ENCODE measurements at regions not wholly inside any gene's neighbourhood (a gene's known extent, or its start where the extent isn't known, plus 50 kb on each side); places are given as distances from the start of the nearest gene placed in this dataset.

DNA sequence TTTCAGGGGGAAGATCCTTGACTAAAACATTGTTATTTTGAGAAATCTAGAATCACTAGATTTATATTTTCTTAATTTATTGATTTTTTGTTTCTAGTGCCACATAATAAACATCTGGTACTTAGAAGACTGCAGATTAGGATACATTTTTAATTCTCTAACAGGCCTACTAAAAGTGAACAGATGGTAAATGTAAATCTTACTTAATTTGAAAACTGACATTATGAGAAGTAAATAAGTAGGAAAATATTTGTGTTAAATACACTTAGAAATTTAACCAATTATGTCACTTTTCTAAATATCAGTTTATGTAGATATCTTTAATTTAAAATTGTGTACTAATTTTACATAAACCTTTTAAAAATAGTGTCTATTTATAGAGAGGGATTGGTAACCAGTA, 2255.6 kb upstream of the PCDH20 start:
- TF ChIP-seq, protein P1, sequence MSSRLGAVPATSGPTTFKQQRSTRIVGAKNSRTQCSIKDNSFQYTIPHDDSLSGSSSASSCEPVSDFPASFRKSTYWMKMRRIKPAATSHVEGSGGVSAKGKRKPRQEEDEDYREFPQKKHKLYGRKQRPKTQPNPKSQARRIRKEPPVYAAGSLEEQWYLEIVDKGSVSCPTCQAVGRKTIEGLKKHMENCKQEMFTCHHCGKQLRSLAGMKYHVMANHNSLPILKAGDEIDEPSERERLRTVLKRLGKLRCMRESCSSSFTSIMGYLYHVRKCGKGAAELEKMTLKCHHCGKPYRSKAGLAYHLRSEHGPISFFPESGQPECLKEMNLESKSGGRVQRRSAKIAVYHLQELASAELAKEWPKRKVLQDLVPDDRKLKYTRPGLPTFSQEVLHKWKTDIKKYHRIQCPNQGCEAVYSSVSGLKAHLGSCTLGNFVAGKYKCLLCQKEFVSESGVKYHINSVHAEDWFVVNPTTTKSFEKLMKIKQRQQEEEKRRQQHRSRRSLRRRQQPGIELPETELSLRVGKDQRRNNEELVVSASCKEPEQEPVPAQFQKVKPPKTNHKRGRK (CRISPR knock-in tag; IDR thresholded peaks at IDR 0.05), result no peak
- TF ChIP-seq ZNF660 (CRISPR knock-in tag; IDR thresholded peaks at IDR 0.05; ENCODE audit: borderline replicate concordance, low read depth), result no peak
- no peak for TF ChIP-seq POGZ (CRISPR knock-in tag; IDR thresholded peaks at IDR 0.05)
- TF ChIP-seq ZMAT3 (CRISPR knock-in tag; conservative IDR thresholded peaks at IDR 0.05), result no peak
- no peak for TF ChIP-seq EZH2 (conservative IDR thresholded peaks at IDR 0.05; ENCODE audit: low read depth, low read length)
- TF ChIP-seq MAFK (conservative IDR thresholded peaks at IDR 0.05 in 1 of 2, IDR thresholded peaks at IDR 0.05 in 1 of 2; ENCODE audit: low read length in 2 of 2), result no peak
- TF ChIP-seq, protein P2, sequence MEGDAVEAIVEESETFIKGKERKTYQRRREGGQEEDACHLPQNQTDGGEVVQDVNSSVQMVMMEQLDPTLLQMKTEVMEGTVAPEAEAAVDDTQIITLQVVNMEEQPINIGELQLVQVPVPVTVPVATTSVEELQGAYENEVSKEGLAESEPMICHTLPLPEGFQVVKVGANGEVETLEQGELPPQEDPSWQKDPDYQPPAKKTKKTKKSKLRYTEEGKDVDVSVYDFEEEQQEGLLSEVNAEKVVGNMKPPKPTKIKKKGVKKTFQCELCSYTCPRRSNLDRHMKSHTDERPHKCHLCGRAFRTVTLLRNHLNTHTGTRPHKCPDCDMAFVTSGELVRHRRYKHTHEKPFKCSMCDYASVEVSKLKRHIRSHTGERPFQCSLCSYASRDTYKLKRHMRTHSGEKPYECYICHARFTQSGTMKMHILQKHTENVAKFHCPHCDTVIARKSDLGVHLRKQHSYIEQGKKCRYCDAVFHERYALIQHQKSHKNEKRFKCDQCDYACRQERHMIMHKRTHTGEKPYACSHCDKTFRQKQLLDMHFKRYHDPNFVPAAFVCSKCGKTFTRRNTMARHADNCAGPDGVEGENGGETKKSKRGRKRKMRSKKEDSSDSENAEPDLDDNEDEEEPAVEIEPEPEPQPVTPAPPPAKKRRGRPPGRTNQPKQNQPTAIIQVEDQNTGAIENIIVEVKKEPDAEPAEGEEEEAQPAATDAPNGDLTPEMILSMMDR (CRISPR knock-in tag; IDR thresholded peaks at IDR 0.05), result no peak
- TF ChIP-seq, protein P3, sequence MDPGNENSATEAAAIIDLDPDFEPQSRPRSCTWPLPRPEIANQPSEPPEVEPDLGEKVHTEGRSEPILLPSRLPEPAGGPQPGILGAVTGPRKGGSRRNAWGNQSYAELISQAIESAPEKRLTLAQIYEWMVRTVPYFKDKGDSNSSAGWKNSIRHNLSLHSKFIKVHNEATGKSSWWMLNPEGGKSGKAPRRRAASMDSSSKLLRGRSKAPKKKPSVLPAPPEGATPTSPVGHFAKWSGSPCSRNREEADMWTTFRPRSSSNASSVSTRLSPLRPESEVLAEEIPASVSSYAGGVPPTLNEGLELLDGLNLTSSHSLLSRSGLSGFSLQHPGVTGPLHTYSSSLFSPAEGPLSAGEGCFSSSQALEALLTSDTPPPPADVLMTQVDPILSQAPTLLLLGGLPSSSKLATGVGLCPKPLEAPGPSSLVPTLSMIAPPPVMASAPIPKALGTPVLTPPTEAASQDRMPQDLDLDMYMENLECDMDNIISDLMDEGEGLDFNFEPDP (CRISPR knock-in tag; conservative IDR thresholded peaks at IDR 0.05), result no peak
- TF ChIP-seq PHF20 (CRISPR knock-in tag; IDR thresholded peaks at IDR 0.05), result no peak
- no peak for TF ChIP-seq ZNF496 (CRISPR knock-in tag; IDR thresholded peaks at IDR 0.05; ENCODE audit: insufficient replicate concordance)
- TF ChIP-seq SMC3 (IDR thresholded peaks at IDR 0.05; ENCODE audit: low read length), result no peak
